ENCODE measurements at regions not wholly inside any gene's neighbourhood (a gene's known extent, or its start where the extent isn't known, plus 50 kb on each side); places are given as distances from the start of the nearest gene placed in this dataset.

GRCh38 chr3:65303431-65303830 lies 615.6 kb upstream of the ADAMTS9 start:
- TF ChIP-seq CTCF (IDR thresholded peaks at IDR 0.05) = no peak
- TF ChIP-seq POLR2A (IDR thresholded peaks at IDR 0.05) = no peak
- no peaks in the 10 kb centered on the region for H3K36me3 ChIP-seq
- no peaks in the 10 kb centered on the region for H3K27me3 ChIP-seq
- H3K4me1 ChIP-seq = no peaks in the 10 kb centered on the region
- no peak for DNase-seq
- 82 to 89% methylated on average over 6 of the region's 6 CpGs for WGBS, 2 donors
- H3K27ac ChIP-seq = no peak overlapping the region
- H3K4me3 ChIP-seq (replicated peaks in 1 of 3) = no peak overlapping the region
- no peaks in the 10 kb centered on the region for H3K9me3 ChIP-seq
- intact Hi-C loops (cut with DNase I) = no loop called here

- intact Hi-C loops (cut with DNase I) = no loop called here
- no peak for TF ChIP-seq POLR2A (IDR thresholded peaks at IDR 0.05)
- TF ChIP-seq CTCF (IDR thresholded peaks at IDR 0.05) = no peak
- Histone ChIP-seq H3K36me3 (no peaks in the 10 kb centered on the region), H3K27me3 (no peaks in the 10 kb centered on the region), H3K4me1 (no peaks in the 10 kb centered on the region), H3K9me3 (no peaks in the 10 kb centered on the region), H3K27ac (no peak overlapping the region), H3K4me3 (replicated peaks in 1 of 3) (no peak overlapping the region)
- WGBS, 2 donors = 62 to 68% methylated on average over 4 of the region's 4 CpGs
- no peak for DNase-seq
Measured at GRCh38 chr3:65291448-65292125, 603.8 kb upstream of the ADAMTS9 start.

- H3K9me3 ChIP-seq = no peaks in the 10 kb centered on the region
- DNase-seq = no peak
- TF ChIP-seq POLR2A (IDR thresholded peaks at IDR 0.05) (no peak), CTCF (IDR thresholded peaks at IDR 0.05) (no peak)
- no peak overlapping the region for H3K4me3 ChIP-seq (replicated peaks in 1 of 3)
- H3K27ac ChIP-seq = no peak overlapping the region
- 78 to 95% methylated on average over 4 of the region's 4 CpGs for WGBS, 2 donors
- no peaks in the 10 kb centered on the region for H3K27me3 ChIP-seq
- no peaks in the 10 kb centered on the region for H3K4me1 ChIP-seq
- intact Hi-C loops (cut with DNase I) = no loop called here
- H3K36me3 ChIP-seq = no peaks in the 10 kb centered on the region
Measured at GRCh38 chr3:65288776-65289175, 601.0 kb upstream of the ADAMTS9 start.

- no peak for DNase-seq
- 79 to 85% methylated on average over 2 of the region's 2 CpGs for WGBS, 2 donors
- no peaks in the 10 kb centered on the region for H3K36me3 ChIP-seq
- intact Hi-C loops (cut with DNase I) = no loop called here
- no peak for TF ChIP-seq CTCF (IDR thresholded peaks at IDR 0.05)
- no peak for TF ChIP-seq POLR2A (IDR thresholded peaks at IDR 0.05)
- no peaks in the 10 kb centered on the region for H3K9me3 ChIP-seq
- H3K4me3 ChIP-seq (replicated peaks in 1 of 3) = no peak overlapping the region
- H3K4me1 ChIP-seq = no peaks in the 10 kb centered on the region
- H3K27ac ChIP-seq = no peak overlapping the region
- no peaks in the 10 kb centered on the region for H3K27me3 ChIP-seq
Measured at GRCh38 chr3:65285956-65286355, 598.2 kb upstream of the ADAMTS9 start.

- TF ChIP-seq CTCF (IDR thresholded peaks at IDR 0.05) (no peak), POLR2A (IDR thresholded peaks at IDR 0.05) (no peak)
- no peaks in the 10 kb centered on the region for H3K4me1 ChIP-seq
Measured at GRCh38 chr3:65284961-65285360, 597.2 kb upstream of the ADAMTS9 start.

More at GRCh38 chr3:65284961-65285360, 597.2 kb upstream of the ADAMTS9 start:
- no peak for DNase-seq
- Histone ChIP-seq H3K4me3 (replicated peaks in 1 of 3) (no peak overlapping the region), H3K9me3 (no peaks in the 10 kb centered on the region), H3K27ac (no peak overlapping the region), H3K27me3 (no peaks in the 10 kb centered on the region), H3K36me3 (no peaks in the 10 kb centered on the region)
- WGBS, 2 donors = 53 to 59% methylated on average over 1 of the region's 1 CpG
- intact Hi-C loops (cut with DNase I) = no loop called here

Data from thyroid gland (tissue), 4 donors.